IMR-90 (cell line): ENCODE measurements at regions not wholly inside any gene's neighbourhood (a gene's known extent, or its start where the extent isn't known, plus 50 kb on each side); places are given as distances from the start of the nearest gene placed in this dataset.

Experiments used
- ATAC-seq: fragments of 200-7000 bp; cut with Tn5 transposase; 2 replicates; pipeline ENCODE4 v1.9.1; 2020; ENCODE audit warnings: low read depth, mild to moderate bottlenecking, moderate library complexity
- BruUV-seq: library from RNA; stranded (reverse); fragments of 400-500 nt; replicated peaks from 2 replicates; lab custom pipeline; 2021; lab: Mats Ljungman, UMichigan
- CTCF ChIA-PET: fragments of 300-600 bp; formaldehyde crosslinking; extraction: SDS; loops from one replicate; lab custom pipeline; 2021; ENCODE audit warnings: antibody characterized with exemption; lab: Yijun Ruan, JAX
- POLR2A ChIA-PET: fragments of 300-600 bp; sonication (Branson Sonifier 250); formaldehyde crosslinking; loops from one replicate; lab custom pipeline; 2022; ENCODE audit warnings: antibody characterized with exemption; ENCODE audit not compliant: unreplicated experiment; lab: Charles Lee
- DNase-seq: peaks from one replicate; pipeline ENCODE4 v3.0.0; 2013
- H2AFZ ChIP-seq: replicated peaks from 2 replicates; pipeline ENCODE3; 2013; ENCODE audit warnings: low read length, mild to moderate bottlenecking; ENCODE audit not compliant: poor library complexity
- H2AK5ac ChIP-seq: 2 replicates; pipeline ENCODE4 v1.6.1; 2013; ENCODE audit warnings: low read depth, low read length, inconsistent platforms
- H2AK9ac ChIP-seq: replicated peaks from 2 replicates; pipeline ENCODE3; 2013; ENCODE audit warnings: mild to moderate bottlenecking, low read depth, low read length, moderate library complexity; ENCODE audit not compliant: poor library complexity
- H2BK120ac ChIP-seq: 2 replicates; pipeline ENCODE4 v1.6.1; 2013; ENCODE audit warnings: low read depth, low read length, inconsistent platforms
- H2BK15ac ChIP-seq: 3 replicates; pipeline ENCODE4 v1.6.1; 2013; ENCODE audit warnings: low read depth, low read length, inconsistent platforms
- H2BK20ac ChIP-seq: 2 replicates; pipeline ENCODE4 v1.6.1; 2013; ENCODE audit warnings: low read depth, mild to moderate bottlenecking, inconsistent platforms, low read length, moderate library complexity
- H2BK5ac ChIP-seq: 2 replicates; pipeline ENCODE4 v1.6.1; 2013; ENCODE audit warnings: mild to moderate bottlenecking, low read depth, low read length, inconsistent platforms; ENCODE audit not compliant: poor library complexity, severe bottlenecking
- H3K14ac ChIP-seq: replicated peaks from 2 replicates; pipeline ENCODE4 v1.6.1; 2013; ENCODE audit warnings: low read depth, low read length, inconsistent platforms
- H3K18ac ChIP-seq: 2 replicates; pipeline ENCODE4 v1.6.1; 2013; ENCODE audit warnings: low read depth, low read length, control low read depth
- H3K23ac ChIP-seq: 2 replicates; pipeline ENCODE4 v1.6.1; 2013; ENCODE audit warnings: low read depth, low read length, inconsistent platforms
- H3K27ac ChIP-seq: 2 replicates; pipeline ENCODE4 v1.5.1; 2013; ENCODE audit warnings: mild to moderate bottlenecking, control low read depth, low read length; ENCODE audit not compliant: insufficient read depth
- H3K27me3 ChIP-seq: 2 replicates; pipeline ENCODE4 v1.6.1; 2013; ENCODE audit warnings: low read length; ENCODE audit not compliant: control insufficient read depth, insufficient read depth
- H3K36me3 ChIP-seq: 2 replicates; pipeline ENCODE4 v1.6.1; 2013; ENCODE audit warnings: low read length, mixed read lengths; ENCODE audit not compliant: control insufficient read depth, insufficient read depth
- H3K4ac ChIP-seq: 2 replicates; pipeline ENCODE4 v1.6.1; 2013; ENCODE audit warnings: low read depth, low read length, inconsistent platforms
- H3K4me1 ChIP-seq: 2 replicates; pipeline ENCODE4 v1.6.1; 2013; ENCODE audit warnings: low read length, mixed read lengths; ENCODE audit not compliant: control insufficient read depth, insufficient read depth
- H3K4me2 ChIP-seq: 2 replicates; pipeline ENCODE4 v1.6.1; 2013; ENCODE audit warnings: low read depth, mild to moderate bottlenecking, control low read depth, low read length, moderate library complexity
- H3K4me3 ChIP-seq: 2 replicates; pipeline ENCODE4 v1.5.1; 2013; ENCODE audit warnings: low read depth, mild to moderate bottlenecking, control low read depth, low read length, moderate library complexity; ENCODE audit not compliant: insufficient read depth
- H3K56ac ChIP-seq: 2 replicates; pipeline ENCODE4 v1.6.1; 2013; ENCODE audit warnings: low read length, inconsistent platforms; ENCODE audit not compliant: insufficient read depth; ENCODE audit errors: extremely low read depth
- H3K79me1 ChIP-seq, 2 experiments: 2 replicates each; pipeline ENCODE4 v1.6.1; 2013; ENCODE audit warnings: low read length in 2 of 2, inconsistent platforms in 1 of 2, low read depth in 1 of 2
- H3K9ac ChIP-seq: 2 replicates; pipeline ENCODE4 v1.6.1; 2013; ENCODE audit warnings: low read depth, low read length, control low read depth
- H3K9me1 ChIP-seq: 2 replicates; pipeline ENCODE4 v1.6.1; 2013; ENCODE audit warnings: low read length, inconsistent platforms; ENCODE audit not compliant: insufficient read depth
- H3K9me3 ChIP-seq: 2 replicates; pipeline ENCODE4 v1.6.1; 2013; ENCODE audit warnings: low read length; ENCODE audit not compliant: control insufficient read depth, insufficient read depth
- H4K20me1 ChIP-seq: 2 replicates; pipeline ENCODE4 v1.6.1; 2013; ENCODE audit warnings: low read length, inconsistent platforms; ENCODE audit not compliant: insufficient read depth
- H4K5ac ChIP-seq: 2 replicates; pipeline ENCODE4 v1.6.1; 2013; ENCODE audit warnings: mild to moderate bottlenecking, low read depth, low read length, control low read depth
- H4K8ac ChIP-seq, 2 experiments: 2 replicates each; pipeline ENCODE4 v1.6.1; 2013; ENCODE audit warnings: low read depth in 2 of 2, low read length in 2 of 2, control low read depth in 1 of 2, inconsistent platforms in 1 of 2
- H4K91ac ChIP-seq: 2 replicates; pipeline ENCODE4 v1.6.1; 2013; ENCODE audit warnings: low read depth, low read length, inconsistent platforms; ENCODE audit not compliant: insufficient read depth
- BHLHE40 ChIP-seq: fragments of 150-350 bp; IDR thresholded peaks from 2 replicates; pipeline ENCODE4 v1.6.1; 2016; ENCODE audit warnings: mild to moderate bottlenecking, low read depth, low read length
- CEBPB ChIP-seq: IDR thresholded peaks from 2 replicates; pipeline ENCODE4 v1.6.1; 2012; ENCODE audit warnings: low read depth, low read length, improper control_type of control experiment
- CHD1 ChIP-seq: IDR thresholded peaks from 2 replicates; pipeline ENCODE4 v1.6.1; 2012; ENCODE audit warnings: low read depth, low read length, improper control_type of control experiment
- FOS ChIP-seq: fragments of 150-350 bp; IDR thresholded peaks from 2 replicates; pipeline ENCODE4 v1.6.1; 2016; ENCODE audit warnings: low read depth, low read length
- MAFK ChIP-seq: IDR thresholded peaks from 2 replicates; pipeline ENCODE4 v1.6.1; 2012; ENCODE audit warnings: low read depth, low read length, improper control_type of control experiment
- MAZ ChIP-seq: IDR thresholded peaks from 2 replicates; pipeline ENCODE4 v1.6.1; 2012; ENCODE audit warnings: low read depth, mild to moderate bottlenecking, low read length, improper control_type of control experiment, moderate library complexity, borderline replicate concordance
- MXI1 ChIP-seq: IDR thresholded peaks from 2 replicates; pipeline ENCODE4 v1.6.1; 2012; ENCODE audit warnings: low read depth, mild to moderate bottlenecking, low read length, moderate library complexity, borderline replicate concordance
- NFE2L2 ChIP-seq: fragments of 150-350 bp; IDR thresholded peaks from 2 replicates; pipeline ENCODE4 v1.6.1; 2016; ENCODE audit warnings: low read depth, mild to moderate bottlenecking, low read length
- POLR2A ChIP-seq: IDR thresholded peaks from 2 replicates; pipeline ENCODE4 v1.6.1; 2012; ENCODE audit warnings: mild to moderate bottlenecking, low read depth, low read length
- RAD21 ChIP-seq: IDR thresholded peaks from 2 replicates; pipeline ENCODE4 v1.6.1; 2012; ENCODE audit warnings: low read length, improper control_type of control experiment
- RCOR1 ChIP-seq: IDR thresholded peaks from 2 replicates; pipeline ENCODE4 v1.6.1; 2012; ENCODE audit warnings: mild to moderate bottlenecking, low read length, improper control_type of control experiment; ENCODE audit not compliant: insufficient replicate concordance
- RFX5 ChIP-seq: IDR thresholded peaks from 2 replicates; pipeline ENCODE4 v1.8.0; 2012; ENCODE audit warnings: low read depth, mild to moderate bottlenecking, low read length, moderate library complexity
- SMC3 ChIP-seq: fragments of 150-350 bp; IDR thresholded peaks from 2 replicates; pipeline ENCODE4 v1.6.1; 2016; ENCODE audit warnings: low read depth, mild to moderate bottlenecking, antibody characterized with exemption, low read length, moderate library complexity
- WGBS, 2 experiments: methylation state at CpG; one replicate each; pipeline versions ENCODE4 v1.1.5 to v1.1.7; 2013; ENCODE audit warnings: missing lambda C conversion rate in 2 of 2; ENCODE audit not compliant: insufficient read length in 1 of 2; ENCODE audit errors: extremely low coverage in 2 of 2; 5-methylcytosine and 5-hydroxymethylcytosine counted together
- dilution Hi-C: fragments of 300-500 bp; cut with HindIII; formaldehyde crosslinking; loops from one replicate; pipeline ENCODE4 v1.14.3; 2018; ENCODE audit warnings: low sequenced_read_pairs; ENCODE audit not compliant: unreplicated experiment
- in situ Hi-C: fragments of 300-500 bp; cut with MboI; formaldehyde crosslinking; loops from 3 replicates; pipeline ENCODE4 v1.14.3; 2019; ENCODE audit warnings: low sequenced_read_pairs, inconsistent platforms, mixed read lengths
- intact Hi-C: fragments of 100-400 bp; cut with micrococcal nuclease; formaldehyde crosslinking; loops from 2 replicates; pipeline ENCODE4 v1.10.0; 2022
- TF ChIP-seq, protein P1 (sequence below): conservative IDR thresholded peaks from 2 replicates; pipeline ENCODE4 v1.5.1; 2012; ENCODE audit warnings: mild to moderate bottlenecking, low read depth, low read length, improper control_type of control experiment
- TF ChIP-seq, protein P2 (sequence below): fragments of 150-350 bp; IDR thresholded peaks from 2 replicates; pipeline ENCODE4 v1.6.1; 2017; ENCODE audit warnings: mild to moderate bottlenecking, antibody characterized with exemption, low read length, low read depth
- TF ChIP-seq, protein P3 (sequence below): fragments of 150-350 bp; IDR thresholded peaks from 2 replicates; pipeline ENCODE4 v1.6.1; 2016; ENCODE audit warnings: low read depth, mild to moderate bottlenecking, low read length, moderate library complexity, borderline replicate concordance

DNA sequence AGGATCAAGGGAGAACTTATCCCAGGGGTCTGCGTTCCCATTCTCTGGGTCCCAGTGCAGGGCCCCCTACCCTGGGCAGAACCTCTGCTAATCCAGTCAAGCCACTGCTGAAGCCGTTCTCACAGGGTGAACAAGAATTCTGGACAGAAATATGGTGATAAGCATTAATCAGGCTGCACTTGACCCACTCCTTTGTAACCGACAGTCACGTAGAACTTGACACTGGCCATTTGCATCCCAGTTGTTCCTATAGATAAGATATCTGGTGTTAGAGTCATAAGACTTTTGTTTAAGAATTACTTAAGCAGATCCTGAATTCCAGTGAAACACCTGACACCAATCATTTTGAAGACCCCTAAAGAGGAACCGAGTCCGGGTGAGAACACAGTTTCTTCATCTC lies 107.5 kb upstream of the THY1 start:
- H2BK20ac ChIP-seq = no peak overlapping the region
- no peaks in the 10 kb centered on the region for H3K9me1 ChIP-seq
- no peak overlapping the region for H2AK5ac ChIP-seq
- no peak overlapping the region for H3K14ac ChIP-seq
- no peak overlapping the region for H2BK5ac ChIP-seq
- in situ Hi-C loops (no loop called here), dilution Hi-C loops (no loop called here), intact Hi-C loops (no loop called here)
- no peak overlapping the region for H2BK15ac ChIP-seq
- ATAC-seq = no peak
- H2AFZ ChIP-seq = no peak overlapping the region
- H4K20me1 ChIP-seq = no peaks in the 10 kb centered on the region
- CTCF ChIA-PET = no interaction called here
- H3K23ac ChIP-seq = no peak overlapping the region
- H4K91ac ChIP-seq = no peak overlapping the region
- H2AK9ac ChIP-seq = no peak overlapping the region
- no peaks in the 10 kb centered on the region for H3K36me3 ChIP-seq
- POLR2A ChIA-PET = no interaction called here
- no peaks in the 10 kb centered on the region for H3K4me1 ChIP-seq
- H3K9ac ChIP-seq = no peak overlapping the region
- no peak overlapping the region for H3K27ac ChIP-seq
- no peak overlapping the region for H3K4ac ChIP-seq
- no peak overlapping the region for H2BK120ac ChIP-seq
- no peak for DNase-seq
- H4K5ac ChIP-seq = no peak overlapping the region
- no peak overlapping the region for H3K56ac ChIP-seq
- peaks cover 70% of the 10 kb centered on the region for H3K27me3 ChIP-seq
- no peak overlapping the region for H3K4me3 ChIP-seq
- no peaks in the 10 kb centered on the region for H3K79me1 ChIP-seq
- H3K4me2 ChIP-seq = no peak overlapping the region
- H4K8ac ChIP-seq = no peak overlapping the region
- no peak overlapping the region for H3K18ac ChIP-seq
- TF ChIP-seq CEBPB = no peak
- TF ChIP-seq RCOR1 = no peak
- TF ChIP-seq, protein P1, sequence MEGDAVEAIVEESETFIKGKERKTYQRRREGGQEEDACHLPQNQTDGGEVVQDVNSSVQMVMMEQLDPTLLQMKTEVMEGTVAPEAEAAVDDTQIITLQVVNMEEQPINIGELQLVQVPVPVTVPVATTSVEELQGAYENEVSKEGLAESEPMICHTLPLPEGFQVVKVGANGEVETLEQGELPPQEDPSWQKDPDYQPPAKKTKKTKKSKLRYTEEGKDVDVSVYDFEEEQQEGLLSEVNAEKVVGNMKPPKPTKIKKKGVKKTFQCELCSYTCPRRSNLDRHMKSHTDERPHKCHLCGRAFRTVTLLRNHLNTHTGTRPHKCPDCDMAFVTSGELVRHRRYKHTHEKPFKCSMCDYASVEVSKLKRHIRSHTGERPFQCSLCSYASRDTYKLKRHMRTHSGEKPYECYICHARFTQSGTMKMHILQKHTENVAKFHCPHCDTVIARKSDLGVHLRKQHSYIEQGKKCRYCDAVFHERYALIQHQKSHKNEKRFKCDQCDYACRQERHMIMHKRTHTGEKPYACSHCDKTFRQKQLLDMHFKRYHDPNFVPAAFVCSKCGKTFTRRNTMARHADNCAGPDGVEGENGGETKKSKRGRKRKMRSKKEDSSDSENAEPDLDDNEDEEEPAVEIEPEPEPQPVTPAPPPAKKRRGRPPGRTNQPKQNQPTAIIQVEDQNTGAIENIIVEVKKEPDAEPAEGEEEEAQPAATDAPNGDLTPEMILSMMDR = no peak
- TF ChIP-seq MAFK = no peak
- TF ChIP-seq MXI1 = no peak
- TF ChIP-seq POLR2A = no peak
- no peak for TF ChIP-seq FOS
- no peak for TF ChIP-seq SMC3
- no peak for TF ChIP-seq BHLHE40
- TF ChIP-seq RFX5 = no peak
- TF ChIP-seq MAZ = no peak
- TF ChIP-seq NFE2L2 = no peak
- no peak for TF ChIP-seq CHD1
- no peak for TF ChIP-seq RAD21
- TF ChIP-seq, protein P2, sequence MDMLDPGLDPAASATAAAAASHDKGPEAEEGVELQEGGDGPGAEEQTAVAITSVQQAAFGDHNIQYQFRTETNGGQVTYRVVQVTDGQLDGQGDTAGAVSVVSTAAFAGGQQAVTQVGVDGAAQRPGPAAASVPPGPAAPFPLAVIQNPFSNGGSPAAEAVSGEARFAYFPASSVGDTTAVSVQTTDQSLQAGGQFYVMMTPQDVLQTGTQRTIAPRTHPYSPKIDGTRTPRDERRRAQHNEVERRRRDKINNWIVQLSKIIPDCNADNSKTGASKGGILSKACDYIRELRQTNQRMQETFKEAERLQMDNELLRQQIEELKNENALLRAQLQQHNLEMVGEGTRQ = no peak
- TF ChIP-seq, protein P3, sequence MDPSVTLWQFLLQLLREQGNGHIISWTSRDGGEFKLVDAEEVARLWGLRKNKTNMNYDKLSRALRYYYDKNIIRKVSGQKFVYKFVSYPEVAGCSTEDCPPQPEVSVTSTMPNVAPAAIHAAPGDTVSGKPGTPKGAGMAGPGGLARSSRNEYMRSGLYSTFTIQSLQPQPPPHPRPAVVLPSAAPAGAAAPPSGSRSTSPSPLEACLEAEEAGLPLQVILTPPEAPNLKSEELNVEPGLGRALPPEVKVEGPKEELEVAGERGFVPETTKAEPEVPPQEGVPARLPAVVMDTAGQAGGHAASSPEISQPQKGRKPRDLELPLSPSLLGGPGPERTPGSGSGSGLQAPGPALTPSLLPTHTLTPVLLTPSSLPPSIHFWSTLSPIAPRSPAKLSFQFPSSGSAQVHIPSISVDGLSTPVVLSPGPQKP = no peak
- 68% methylated on average over 3 of the region's 6 CpGs; no CpG with 5 or more reads in 1 of the 2 experiments for WGBS, 2 experiments
- no TSS peak for BruUV-seq
- H3K9me3 ChIP-seq = no peaks in the 10 kb centered on the region
